GM19324 (cell line): ENCODE measurements at regions not wholly inside any gene's neighbourhood (a gene's known extent, or its start where the extent isn't known, plus 50 kb on each side); places are given as distances from the start of the nearest gene placed in this dataset.

Experiments
- ATAC-seq: cut with Tn5 transposase; IDR thresholded peaks from one replicate; pipeline ENCODE4 v1.9.1; 2021; ENCODE audit warnings: mild to moderate bottlenecking, moderate library complexity; ENCODE audit not compliant: unreplicated experiment, low FRiP score

DNA sequence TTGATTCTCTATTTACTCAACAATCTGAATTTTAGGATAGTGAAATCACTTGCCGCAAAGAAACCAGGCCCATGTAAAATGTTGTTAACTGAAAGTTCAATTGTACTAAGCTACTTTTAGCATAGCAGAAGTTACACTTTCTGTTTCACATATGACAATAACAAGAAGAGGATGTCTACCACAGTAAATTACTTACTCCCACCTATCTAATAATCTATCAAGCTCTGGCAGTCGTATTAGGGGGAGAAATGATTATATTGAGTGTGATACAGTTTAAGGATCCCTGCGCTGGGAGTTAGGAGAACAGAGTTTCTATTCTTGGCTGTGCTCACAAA is 66.5 kb upstream of the CAND1 start:
- ATAC-seq = peak; percentile 80

DNA sequence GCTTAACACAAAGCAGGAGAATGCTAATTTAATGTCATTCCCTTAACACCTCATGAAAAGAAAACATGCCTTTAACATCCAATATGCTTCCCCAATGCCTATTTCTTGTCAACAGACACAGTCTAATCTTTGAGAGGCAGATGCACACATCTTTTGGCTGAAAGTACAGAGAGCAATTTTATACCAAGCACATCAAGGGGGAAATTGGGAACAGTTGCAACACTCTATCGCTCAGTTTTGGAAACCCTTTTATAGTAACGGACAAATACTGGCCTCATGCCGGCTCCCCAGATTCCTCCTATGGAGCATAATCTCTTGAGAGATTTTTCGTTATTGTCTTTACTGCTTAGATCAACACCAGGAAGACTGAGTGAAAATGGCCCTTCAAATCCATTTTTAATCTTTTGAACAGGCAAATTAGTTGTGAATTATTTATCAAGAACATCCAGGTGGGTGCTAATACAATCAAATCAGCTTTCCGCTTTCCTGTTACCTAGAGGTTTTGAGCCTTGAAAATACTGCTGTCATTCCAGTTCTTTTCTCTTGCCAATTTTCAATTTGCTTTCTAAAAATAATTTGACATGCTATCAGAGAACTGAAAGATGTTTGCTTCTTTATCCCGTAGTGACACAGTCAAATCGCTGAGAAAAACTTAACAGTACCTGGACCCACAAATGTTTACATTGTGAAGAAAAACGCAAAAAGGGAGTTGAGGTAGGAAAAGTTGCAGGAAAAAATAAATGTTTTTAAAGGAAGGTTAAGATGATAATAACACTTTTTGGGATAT is 60.7 kb upstream of the CAND1 start:
- ATAC-seq = no peak

DNA sequence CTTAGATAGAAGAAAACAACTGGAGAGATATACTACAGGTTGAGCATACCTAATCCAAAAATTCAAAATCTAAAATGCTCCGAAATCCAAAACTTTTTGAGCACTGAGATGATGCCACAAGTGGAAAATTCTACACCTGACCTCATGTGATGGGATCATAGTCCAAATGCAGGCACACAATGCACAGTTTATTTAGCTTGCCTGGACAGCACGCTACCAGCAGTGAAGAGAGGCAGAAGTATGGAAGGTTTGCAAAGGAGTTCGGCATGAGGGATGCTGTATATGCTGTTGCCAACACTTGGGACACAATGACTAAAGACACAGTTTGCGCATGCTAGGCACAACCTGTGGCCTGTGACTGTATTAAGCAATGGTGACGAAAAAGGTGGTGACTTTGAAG is 58.1 kb upstream of the CAND1 start:
- ATAC-seq = no peak

DNA sequence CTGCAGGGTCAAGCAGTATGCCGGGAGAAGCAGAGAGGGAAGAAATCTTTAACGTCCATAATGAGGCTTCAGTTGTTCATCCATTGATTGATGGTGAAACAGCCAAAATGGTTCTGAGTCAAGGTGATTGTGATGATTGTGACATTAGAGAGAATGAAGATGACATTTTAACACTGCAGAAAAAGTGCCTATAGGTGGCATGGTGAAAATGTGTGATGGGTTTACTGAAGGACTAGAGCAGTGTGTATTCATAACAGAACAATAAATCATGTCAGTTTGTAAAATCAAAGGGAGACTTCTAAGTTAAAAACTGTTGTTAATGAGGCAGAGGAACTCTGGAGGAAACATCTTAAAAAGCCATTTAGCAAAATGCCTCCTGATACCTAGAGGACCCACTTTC is 57.7 kb upstream of the CAND1 start:
- ATAC-seq = no peak

DNA sequence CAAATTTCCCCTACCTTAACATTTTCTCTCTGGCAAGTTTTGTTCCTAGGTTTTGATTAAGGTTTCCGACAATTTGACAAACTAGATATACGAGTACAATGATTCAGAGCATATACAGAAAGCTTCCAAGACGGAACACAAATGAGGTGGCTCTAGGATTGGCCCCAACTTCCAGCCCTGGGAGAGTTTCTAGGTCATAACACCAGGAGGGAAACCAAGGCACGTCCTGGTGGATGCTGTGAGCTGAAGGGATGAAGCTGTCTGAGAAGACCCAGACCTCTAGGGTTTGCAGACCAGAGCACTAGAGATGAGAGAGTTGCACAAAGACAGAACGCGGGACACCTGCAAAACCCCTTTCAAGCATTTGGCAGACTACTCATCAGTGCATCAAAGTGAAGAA is 51.5 kb upstream of the CAND1 start:
- no peak for ATAC-seq
